ENCODE measurements at regions not wholly inside any gene's neighbourhood (a gene's known extent, or its start where the extent isn't known, plus 50 kb on each side); places are given as distances from the start of the nearest gene placed in this dataset.

DNA sequence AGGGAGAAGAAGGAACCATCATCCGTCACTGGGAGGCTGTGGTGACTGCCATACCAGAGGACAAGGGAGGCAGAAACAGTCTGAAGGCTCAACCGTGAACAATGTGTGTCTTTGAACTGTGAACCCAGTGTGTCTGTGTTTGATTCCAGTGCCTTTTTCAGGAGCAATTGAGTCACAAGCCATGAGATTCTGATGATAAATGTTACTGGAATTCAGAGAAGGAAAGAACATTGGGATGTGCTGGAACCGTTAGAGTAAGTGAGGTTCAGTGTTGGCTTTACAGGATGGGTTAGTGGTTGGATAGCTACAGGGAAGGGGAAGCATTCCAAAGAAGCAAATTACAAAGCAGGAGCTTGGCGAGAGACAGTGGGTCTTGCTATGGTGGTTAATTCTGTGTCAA, 464.4 kb downstream of the TRIML1 start:
- no peak overlapping the region for H3K27ac ChIP-seq (ENCODE audit: extremely low read depth, low read depth, low read length)
- H3K4me1 ChIP-seq (ENCODE audit: control insufficient read depth, insufficient read depth, low read length): no peaks in the 10 kb centered on the region
- H3K4me3 ChIP-seq (ENCODE audit: low read depth, low read length): no peak overlapping the region
- TF ChIP-seq ZNF473 (tag by site-specific recombination; IDR thresholded peaks at IDR 0.05) (no peak), ZNF140 (tag by site-specific recombination; IDR thresholded peaks at IDR 0.05) (no peak), ZNF175 (tag by site-specific recombination; IDR thresholded peaks at IDR 0.05) (no peak), HOXA7 (CRISPR knock-in tag; IDR thresholded peaks at IDR 0.05; ENCODE audit: borderline replicate concordance) (no peak), KLF16 (tag by site-specific recombination; IDR thresholded peaks at IDR 0.05) (no peak), GFI1B (tag by site-specific recombination; IDR thresholded peaks at IDR 0.05) (no peak), FEZF1 (tag by site-specific recombination; IDR thresholded peaks at IDR 0.05) (no peak), SALL2 (tag by site-specific recombination; IDR thresholded peaks at IDR 0.05; ENCODE audit: borderline replicate concordance) (no peak), RBAK (tag by site-specific recombination; IDR thresholded peaks at IDR 0.05) (no peak)
- ChIA-PET POLR2A (no interaction called here), CTCF (no interaction called here)
- H3K9me3 ChIP-seq (ENCODE audit: control insufficient read depth, insufficient read depth, low read depth, low read length): no peaks in the 10 kb centered on the region
- no peaks in the 10 kb centered on the region for H3K36me3 ChIP-seq (ENCODE audit: control insufficient read depth in 2 of 2, insufficient read depth in 1 of 2, low read length in 2 of 2)

DNA sequence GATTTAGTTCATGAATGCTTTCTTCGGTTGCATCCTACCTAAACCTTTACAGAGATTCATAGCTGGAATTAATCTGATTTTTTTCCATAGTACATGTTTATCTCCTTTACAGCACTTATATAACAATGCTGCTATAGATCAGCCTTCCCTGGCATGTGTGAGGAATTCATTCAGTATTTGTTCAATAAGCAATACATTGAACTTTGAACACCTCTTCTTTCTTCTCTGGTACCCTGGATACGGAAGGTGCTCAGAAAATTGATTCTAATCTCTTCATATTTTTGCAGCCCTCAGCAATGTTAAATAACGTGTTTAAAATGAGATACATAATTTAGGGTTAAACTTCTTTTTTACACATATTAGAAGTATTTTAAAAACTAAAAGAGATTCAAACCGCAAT, 467.4 kb downstream of the TRIML1 start:
- no peak overlapping the region for H3K27ac ChIP-seq (ENCODE audit: extremely low read depth, low read depth, low read length)
- ChIA-PET POLR2A (no interaction called here), CTCF (no interaction called here)
- no peak overlapping the region for H3K4me3 ChIP-seq (ENCODE audit: low read depth, low read length)
- no peaks in the 10 kb centered on the region for H3K4me1 ChIP-seq (ENCODE audit: control insufficient read depth, insufficient read depth, low read length)
- H3K9me3 ChIP-seq (ENCODE audit: control insufficient read depth, insufficient read depth, low read depth, low read length): no peaks in the 10 kb centered on the region
- no peaks in the 10 kb centered on the region for H3K36me3 ChIP-seq (ENCODE audit: control insufficient read depth in 2 of 2, insufficient read depth in 1 of 2, low read length in 2 of 2)
- TF ChIP-seq ZNF501 (tag by site-specific recombination; IDR thresholded peaks at IDR 0.05): no peak
- no peak for TF ChIP-seq IKZF3 (tag by site-specific recombination; IDR thresholded peaks at IDR 0.05)
- TF ChIP-seq ZNF366 (tag by site-specific recombination; conservative IDR thresholded peaks at IDR 0.05): no peak

DNA sequence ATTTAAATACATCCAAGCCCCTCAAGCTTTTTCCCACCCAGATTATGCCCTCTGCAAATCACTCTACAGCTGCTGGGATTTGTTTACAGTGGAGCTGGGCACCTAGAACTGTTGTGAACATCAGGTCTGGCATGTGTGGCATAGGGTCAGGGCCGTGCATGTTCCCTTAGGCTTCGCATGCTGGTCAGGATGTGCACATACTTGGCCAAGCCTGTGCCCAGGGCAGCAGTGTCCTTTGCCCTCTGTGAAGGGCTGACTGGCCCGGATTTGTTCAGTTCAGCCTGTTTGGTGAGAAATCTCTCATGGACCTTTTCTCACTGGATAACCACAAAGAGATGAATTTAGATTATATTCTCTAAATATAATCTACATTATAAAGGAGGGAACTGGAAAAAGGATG, 471.9 kb downstream of the TRIML1 start:
- no peaks in the 10 kb centered on the region for H3K9me3 ChIP-seq (ENCODE audit: control insufficient read depth, insufficient read depth, low read depth, low read length)
- TF ChIP-seq, protein P1, sequence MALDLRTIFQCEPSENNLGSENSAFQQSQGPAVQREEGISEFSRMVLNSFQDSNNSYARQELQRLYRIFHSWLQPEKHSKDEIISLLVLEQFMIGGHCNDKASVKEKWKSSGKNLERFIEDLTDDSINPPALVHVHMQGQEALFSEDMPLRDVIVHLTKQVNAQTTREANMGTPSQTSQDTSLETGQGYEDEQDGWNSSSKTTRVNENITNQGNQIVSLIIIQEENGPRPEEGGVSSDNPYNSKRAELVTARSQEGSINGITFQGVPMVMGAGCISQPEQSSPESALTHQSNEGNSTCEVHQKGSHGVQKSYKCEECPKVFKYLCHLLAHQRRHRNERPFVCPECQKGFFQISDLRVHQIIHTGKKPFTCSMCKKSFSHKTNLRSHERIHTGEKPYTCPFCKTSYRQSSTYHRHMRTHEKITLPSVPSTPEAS (tag by site-specific recombination; IDR thresholded peaks at IDR 0.05): no peak
- TF ChIP-seq ZNF23 (tag by site-specific recombination; IDR thresholded peaks at IDR 0.05; ENCODE audit: borderline replicate concordance): no peak
- TF ChIP-seq ZNF311 (tag by site-specific recombination; IDR thresholded peaks at IDR 0.05; ENCODE audit: borderline replicate concordance): no peak
- TF ChIP-seq ZSCAN23 (tag by site-specific recombination; IDR thresholded peaks at IDR 0.05): no peak
- TF ChIP-seq KLF7 (tag by site-specific recombination; IDR thresholded peaks at IDR 0.05; ENCODE audit: borderline replicate concordance): no peak
- TF ChIP-seq ZNF843 (tag by site-specific recombination; IDR thresholded peaks at IDR 0.05): no peak
- H3K36me3 ChIP-seq (ENCODE audit: control insufficient read depth in 2 of 2, insufficient read depth in 1 of 2, low read length in 2 of 2): no peaks in the 10 kb centered on the region
- no peaks in the 10 kb centered on the region for H3K4me1 ChIP-seq (ENCODE audit: control insufficient read depth, insufficient read depth, low read length)
- no peak overlapping the region for H3K27ac ChIP-seq (ENCODE audit: extremely low read depth, low read depth, low read length)
- CTCF ChIA-PET: no interaction called here
- no peak overlapping the region for H3K4me3 ChIP-seq (ENCODE audit: low read depth, low read length)
- POLR2A ChIA-PET: no interaction called here

DNA sequence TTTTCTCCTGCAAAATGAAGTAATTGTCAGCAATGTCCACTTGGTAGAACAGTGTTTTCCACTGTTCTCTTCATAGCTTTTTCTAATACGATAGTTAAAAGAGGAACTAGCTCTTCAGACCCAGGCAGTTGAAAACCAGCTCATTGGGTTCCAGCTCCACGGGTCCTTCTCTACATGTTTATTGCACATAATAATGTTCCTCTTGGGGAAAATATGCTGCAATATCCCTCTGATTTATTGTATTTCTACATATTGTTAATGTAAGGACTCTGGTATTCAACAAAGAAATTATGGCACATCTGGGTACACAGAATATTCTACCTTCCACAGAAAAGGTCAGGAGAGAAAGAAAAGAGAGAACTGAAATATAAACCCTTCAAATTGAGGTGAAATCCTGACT, 473.4 kb downstream of the TRIML1 start:
- Histone ChIP-seq H3K27ac (ENCODE audit: extremely low read depth, low read depth, low read length) (no peak overlapping the region), H3K4me1 (ENCODE audit: control insufficient read depth, insufficient read depth, low read length) (no peaks in the 10 kb centered on the region), H3K4me3 (ENCODE audit: low read depth, low read length) (no peak overlapping the region), H3K36me3 (ENCODE audit: control insufficient read depth in 2 of 2, insufficient read depth in 1 of 2, low read length in 2 of 2) (no peaks in the 10 kb centered on the region), H3K9me3 (ENCODE audit: control insufficient read depth, insufficient read depth, low read depth, low read length) (no peaks in the 10 kb centered on the region)
- POLR2A ChIA-PET: no interaction called here
- CTCF ChIA-PET: no interaction called here
- no peak for TF ChIP-seq ZNF521 (tag by site-specific recombination; IDR thresholded peaks at IDR 0.05)
- TF ChIP-seq, protein P2, sequence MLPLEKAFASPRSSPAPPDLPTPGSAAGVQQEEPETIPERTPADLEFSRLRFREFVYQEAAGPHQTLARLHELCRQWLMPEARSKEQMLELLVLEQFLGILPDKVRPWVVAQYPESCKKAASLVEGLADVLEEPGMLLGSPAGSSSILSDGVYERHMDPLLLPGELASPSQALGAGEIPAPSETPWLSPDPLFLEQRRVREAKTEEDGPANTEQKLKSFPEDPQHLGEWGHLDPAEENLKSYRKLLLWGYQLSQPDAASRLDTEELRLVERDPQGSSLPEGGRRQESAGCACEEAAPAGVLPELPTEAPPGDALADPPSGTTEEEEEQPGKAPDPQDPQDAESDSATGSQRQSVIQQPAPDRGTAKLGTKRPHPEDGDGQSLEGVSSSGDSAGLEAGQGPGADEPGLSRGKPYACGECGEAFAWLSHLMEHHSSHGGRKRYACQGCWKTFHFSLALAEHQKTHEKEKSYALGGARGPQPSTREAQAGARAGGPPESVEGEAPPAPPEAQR (tag by site-specific recombination; IDR thresholded peaks at IDR 0.05): no peak
- TF ChIP-seq ZNF585B (tag by site-specific recombination; IDR thresholded peaks at IDR 0.05): no peak
- TF ChIP-seq, protein P3, sequence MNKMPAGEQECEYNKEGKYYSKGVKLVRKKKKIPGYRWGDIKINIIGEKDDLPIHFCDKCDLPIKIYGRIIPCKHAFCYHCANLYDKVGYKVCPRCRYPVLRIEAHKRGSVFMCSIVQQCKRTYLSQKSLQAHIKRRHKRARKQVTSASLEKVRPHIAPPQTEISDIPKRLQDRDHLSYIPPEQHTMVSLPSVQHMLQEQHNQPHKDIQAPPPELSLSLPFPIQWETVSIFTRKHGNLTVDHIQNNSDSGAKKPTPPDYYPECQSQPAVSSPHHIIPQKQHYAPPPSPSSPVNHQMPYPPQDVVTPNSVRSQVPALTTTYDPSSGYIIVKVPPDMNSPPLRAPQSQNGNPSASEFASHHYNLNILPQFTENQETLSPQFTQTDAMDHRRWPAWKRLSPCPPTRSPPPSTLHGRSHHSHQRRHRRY (tag by site-specific recombination; IDR thresholded peaks at IDR 0.05): no peak
- no peak for TF ChIP-seq ZNF423 (tag by site-specific recombination; IDR thresholded peaks at IDR 0.05)
- no peak for TF ChIP-seq ZNF114 (tag by site-specific recombination; IDR thresholded peaks at IDR 0.05)
- no peak for TF ChIP-seq ZNF664 (tag by site-specific recombination; IDR thresholded peaks at IDR 0.05)
- TF ChIP-seq ZNF274 (IDR thresholded peaks at IDR 0.05; ENCODE audit: low read length): no peak
- no peak for TF ChIP-seq ZNF274 (tag by site-specific recombination; IDR thresholded peaks at IDR 0.05; ENCODE audit: borderline replicate concordance)
- TF ChIP-seq ZBTB48 (tag by site-specific recombination; IDR thresholded peaks at IDR 0.05): no peak
- no peak for TF ChIP-seq ZNF416 (tag by site-specific recombination; IDR thresholded peaks at IDR 0.05)
- TF ChIP-seq RBAK (tag by site-specific recombination; IDR thresholded peaks at IDR 0.05): no peak
- TF ChIP-seq ZBTB17 (tag by site-specific recombination; IDR thresholded peaks at IDR 0.05): no peak
